GM18870 (cell line): ENCODE measurements at regions not wholly inside any gene's neighbourhood (a gene's known extent, or its start where the extent isn't known, plus 50 kb on each side); places are given as distances from the start of the nearest gene placed in this dataset.
"Not testable (repeated sequence)": the region's sequence is repeated elsewhere in the genome, so short reads cannot be mapped to it uniquely, and the experiment has no call there.

Experiments used
- ATAC-seq: cut with Tn5 transposase; IDR thresholded peaks from one replicate; pipeline ENCODE4 v1.9.1; 2021; ENCODE audit warnings: moderate library complexity; ENCODE audit not compliant: unreplicated experiment

DNA sequence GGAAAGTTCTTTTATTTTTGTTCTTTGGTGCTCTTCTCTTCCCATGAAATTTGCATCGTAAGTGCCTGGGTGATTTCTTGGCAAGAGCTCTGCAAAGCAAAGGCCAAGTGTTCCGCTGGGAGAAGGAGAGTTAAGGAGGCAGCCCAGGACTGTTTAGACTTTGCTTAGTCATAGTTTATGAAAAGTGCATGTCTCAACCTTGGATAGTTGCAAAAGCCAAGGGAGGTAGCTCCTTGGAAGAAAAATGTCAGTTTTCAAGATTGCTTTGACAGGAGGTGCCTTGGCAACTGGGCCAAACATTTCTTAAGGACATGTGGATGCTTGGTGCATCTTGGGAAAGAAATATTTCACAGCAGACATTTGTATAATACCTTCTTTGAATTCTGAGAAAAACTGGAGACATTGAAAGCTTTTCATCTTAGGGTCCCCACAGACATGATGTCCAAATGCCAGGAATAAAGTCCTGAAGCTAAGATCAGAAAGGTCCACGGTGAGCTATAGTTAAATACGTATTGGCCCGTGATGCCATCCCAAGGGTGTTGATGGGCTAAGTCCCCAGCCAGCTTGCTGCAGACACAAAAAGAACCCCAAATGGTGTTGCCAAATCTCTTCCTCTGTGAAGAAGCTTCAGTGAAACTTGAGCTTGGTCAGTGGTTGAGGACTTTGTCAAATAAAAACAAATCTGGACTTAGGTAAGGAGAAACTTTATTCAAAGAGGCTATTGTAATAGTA lies 96.3 kb upstream of the THUMPD2 start:
- ATAC-seq, result no peak

DNA sequence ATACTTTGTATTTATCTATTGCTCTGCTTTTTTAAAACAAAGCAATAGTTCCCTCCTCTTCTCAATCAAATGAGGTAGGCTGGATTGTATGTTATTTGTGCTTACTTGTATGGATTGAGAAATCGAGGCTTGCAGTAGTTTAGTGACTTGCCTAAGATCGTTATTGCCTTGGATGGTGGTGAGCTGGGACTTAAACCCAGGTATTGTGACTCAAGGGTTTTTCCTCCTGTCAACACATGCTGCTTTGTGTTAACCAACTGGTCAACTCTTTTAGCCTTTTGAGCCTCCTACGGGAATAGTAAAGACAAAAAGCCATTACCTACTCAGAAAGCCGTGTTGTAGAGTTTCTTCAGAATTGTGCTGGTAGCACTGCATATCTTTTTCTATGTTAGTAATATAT lies 95.2 kb upstream of the THUMPD2 start:
- ATAC-seq, result no peak

DNA sequence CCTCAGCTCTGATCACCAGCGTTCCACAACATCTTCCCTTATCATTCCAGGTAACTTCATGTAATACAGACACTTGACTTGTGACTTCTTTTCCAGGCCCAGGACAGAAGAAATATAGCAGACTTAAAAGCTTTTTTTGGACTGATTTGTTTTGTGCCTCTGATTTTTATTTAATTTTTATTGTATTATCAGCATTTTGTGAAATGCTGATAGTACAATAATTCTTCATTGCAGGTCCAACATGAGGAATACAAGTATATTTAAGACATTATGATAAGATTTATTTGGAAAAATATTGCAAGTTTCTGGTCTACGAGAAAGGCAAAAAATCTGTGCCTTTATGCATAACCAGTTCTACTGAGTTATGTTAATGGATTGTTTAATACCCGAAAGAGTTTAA lies 94.5 kb upstream of the THUMPD2 start:
- ATAC-seq, result no peak

DNA sequence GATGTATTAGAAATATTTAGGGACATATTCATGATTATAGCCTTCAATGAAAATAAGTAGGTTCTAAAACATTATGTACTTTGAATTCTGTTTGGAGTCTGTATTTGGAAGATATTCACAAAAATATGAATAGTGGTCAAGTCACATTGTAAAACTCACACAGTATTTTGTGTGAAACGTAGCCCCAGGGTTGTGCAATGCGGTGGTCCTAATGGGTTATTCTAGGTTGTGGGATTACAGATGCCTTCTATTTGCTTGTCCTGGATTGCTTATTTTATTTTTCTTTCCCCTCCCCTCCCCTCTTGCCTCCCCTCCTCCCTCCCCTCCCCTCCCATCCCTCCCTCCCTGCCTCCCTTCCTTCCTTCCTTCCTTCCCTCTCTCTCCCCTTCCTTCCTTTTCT lies 93.7 kb upstream of the THUMPD2 start:
- ATAC-seq, result no peak

DNA sequence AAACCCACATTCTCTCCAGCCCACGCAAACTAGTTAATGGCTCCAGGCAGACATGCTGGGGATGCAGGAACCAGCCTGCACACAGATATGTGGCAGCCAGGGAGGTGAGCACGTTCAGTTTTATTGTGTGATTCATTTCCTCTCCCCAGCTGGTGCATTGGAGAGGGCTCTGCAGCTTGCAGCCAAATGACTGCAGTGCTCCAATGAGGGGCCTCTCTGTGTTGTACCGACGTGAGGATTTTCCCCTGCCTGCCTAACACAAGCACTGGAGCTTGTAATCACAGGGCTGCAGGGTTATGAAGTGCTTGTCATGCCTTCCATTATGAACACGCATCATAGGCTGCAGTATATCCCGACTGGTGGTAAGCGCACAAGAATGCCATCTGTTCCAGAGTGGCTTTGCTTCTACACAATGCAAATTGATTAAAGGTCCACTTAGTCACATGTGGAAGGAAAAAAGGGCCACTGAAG lies 92.3 kb upstream of the THUMPD2 start:
- ATAC-seq, result no peak

DNA sequence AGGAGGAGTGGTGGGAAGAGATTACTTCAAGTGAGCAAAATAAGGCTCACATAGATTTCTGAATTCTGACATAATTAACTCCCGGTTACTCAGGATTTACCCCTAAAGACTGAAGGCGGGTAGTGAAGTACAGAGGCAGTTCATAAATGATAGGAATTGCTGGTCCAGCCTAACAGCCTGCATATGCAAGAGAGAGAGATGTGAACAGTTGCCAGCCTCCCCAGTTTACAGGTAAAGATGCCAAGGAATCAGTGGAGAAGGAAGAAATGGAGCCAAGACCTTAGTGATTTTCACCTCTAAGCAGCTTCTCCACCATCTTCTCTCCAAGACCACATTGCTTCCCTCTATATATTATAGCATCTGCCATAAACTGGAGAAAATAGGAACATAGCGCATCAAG lies 91.8 kb upstream of the THUMPD2 start:
- no peak for ATAC-seq

DNA sequence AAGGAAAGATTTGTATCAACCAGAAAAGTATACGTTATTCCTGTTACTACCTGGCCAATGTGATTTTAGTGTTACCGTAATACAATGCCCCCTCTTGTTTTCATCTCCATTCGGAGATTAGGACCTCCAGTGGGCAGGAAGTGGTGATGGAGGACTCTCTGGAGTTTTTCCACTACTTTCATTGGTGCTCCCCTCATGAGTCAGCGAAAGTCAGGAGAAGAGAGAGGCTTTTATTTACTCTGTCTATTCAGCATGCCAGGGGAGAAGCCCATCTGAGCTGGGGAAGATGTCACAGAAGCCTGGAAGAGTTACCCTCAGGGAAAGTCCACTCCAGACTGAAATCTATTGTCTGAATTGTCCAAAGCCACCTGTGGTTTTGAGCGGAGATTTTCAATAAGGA lies 88.2 kb upstream of the THUMPD2 start:
- ATAC-seq, result no peak

DNA sequence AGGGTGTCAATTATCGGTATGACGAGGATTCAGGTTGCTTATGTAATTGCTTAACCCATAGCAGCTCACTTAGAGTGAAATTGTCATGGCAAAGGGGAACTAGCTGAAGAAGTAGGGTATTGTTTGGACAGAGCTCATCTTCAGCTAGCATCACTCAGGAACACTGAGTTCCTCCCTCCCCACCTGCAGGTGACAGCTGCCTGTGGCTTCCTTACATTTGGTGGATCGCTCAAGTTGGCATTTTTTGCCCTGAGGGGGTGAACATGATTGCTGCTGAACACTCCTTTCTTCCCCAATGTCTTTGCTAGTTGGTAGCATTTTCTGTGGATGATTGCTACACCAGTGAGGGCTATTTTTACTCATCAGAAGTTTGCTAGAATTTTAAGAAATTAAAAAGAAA lies 86.7 kb upstream of the THUMPD2 start:
- no peak for ATAC-seq

DNA sequence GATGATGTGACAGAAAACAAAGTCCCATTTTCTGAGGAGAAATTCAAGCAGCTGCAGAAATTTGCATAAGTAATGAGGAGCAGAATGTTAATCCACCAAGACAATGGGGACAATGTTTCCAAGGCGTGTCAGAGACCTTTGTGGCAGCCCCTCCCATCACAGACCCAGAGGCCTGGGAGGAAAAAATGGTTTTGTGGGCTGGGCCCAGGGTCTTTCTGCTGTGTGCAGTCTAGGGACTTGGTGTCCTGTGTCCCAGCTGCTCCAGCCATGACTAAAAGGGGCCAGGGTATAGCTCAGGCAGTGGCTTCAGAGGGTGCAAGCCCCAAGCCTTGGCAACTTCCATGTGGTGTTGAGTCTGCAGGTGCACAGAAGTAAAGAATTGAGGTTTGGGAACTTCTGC lies 84.6 kb upstream of the THUMPD2 start:
- ATAC-seq, result not testable (repeated sequence)

DNA sequence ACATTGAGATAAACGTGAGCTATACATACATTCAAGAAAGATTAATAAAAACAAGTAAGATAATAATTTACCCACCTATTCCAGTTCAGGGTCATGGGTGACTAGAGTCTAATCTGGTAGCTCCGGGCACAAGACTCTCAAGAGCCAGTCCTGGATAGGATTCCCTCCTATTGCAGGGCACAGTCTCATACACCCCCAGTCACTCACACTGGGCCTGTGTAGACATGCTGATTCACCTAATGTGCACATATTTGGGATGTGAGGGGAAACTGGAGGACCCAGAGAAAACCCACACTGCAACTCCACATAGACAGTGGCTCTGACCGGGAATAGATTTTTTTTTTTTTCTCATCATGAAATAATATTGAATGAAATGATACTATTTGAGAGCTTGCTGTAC lies 81.5 kb upstream of the THUMPD2 start:
- no peak for ATAC-seq

DNA sequence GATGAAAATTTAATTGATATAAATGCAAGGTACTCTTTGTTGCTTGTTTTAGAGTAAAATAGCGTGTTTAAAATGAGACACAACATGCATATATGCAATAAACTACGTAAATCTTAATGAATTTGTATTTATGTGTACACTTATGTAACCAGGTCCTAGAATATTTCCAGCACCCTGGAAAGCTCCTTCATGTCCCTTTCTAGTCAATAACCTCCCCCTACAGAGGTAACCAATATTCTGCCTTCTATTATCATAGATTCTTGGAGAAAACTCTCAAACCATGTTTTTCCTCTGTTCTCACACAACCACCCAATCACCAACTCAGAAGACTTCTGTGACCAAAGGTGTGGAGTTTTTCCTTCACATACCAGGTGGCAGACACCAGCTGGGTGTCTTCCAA lies 79.6 kb upstream of the THUMPD2 start:
- no peak for ATAC-seq

DNA sequence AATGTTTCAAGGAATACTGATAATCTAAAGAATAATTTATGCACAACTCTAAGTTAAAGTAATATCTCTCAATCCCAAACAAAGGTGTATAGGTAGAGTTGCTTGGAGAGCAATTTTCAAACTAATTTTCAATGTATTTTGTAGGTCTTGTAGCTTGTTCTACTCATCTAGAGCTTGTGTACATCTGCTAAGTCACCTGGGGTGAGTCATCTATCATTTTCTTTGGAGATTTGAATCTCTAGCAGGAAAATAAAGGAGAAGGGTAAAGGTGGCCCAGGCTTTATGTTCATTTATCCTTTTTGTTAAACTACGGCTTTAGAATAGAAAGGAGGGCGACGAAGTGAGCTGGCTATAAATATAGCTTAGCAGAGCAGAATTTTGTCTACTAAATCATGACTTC lies 76.8 kb upstream of the THUMPD2 start:
- ATAC-seq, result no peak

DNA sequence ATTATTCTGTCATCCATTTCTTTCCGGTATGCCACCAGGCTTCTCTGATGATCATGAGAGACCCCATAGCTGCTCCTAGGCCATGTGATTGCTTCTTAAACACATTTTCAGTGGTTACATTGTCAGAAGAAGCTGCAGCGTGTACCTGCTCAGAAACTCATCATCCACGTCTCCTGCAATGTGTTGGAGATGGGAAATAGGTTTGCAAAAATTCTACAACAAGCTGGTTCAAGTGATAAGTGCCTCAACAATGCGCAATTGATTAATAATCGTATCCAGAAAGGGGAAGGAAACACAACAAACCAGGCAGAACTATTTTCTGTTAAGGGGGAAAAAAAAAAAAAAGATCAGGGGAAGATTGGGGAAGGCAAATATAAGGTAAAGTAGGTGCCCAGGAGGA lies 75.7 kb upstream of the THUMPD2 start:
- no peak for ATAC-seq

DNA sequence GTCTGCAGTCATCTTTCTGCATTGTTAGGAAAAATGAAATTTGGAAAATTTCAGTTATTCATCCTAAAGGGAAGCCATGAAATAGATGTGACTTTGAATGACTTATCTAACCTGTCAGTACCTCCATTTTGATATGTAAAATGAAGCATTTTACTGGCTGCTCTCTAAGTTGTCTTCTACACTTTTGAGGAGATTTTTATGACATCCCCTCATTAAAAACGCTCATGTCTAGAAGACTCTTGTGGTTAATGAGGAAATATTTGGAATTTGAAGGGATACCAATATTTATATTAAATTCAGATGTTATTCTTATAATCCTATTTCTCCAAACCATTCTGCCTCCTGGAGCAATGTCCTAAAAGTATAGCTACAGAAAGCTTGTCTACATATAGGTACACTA lies 73.8 kb upstream of the THUMPD2 start:
- ATAC-seq, result no peak

DNA sequence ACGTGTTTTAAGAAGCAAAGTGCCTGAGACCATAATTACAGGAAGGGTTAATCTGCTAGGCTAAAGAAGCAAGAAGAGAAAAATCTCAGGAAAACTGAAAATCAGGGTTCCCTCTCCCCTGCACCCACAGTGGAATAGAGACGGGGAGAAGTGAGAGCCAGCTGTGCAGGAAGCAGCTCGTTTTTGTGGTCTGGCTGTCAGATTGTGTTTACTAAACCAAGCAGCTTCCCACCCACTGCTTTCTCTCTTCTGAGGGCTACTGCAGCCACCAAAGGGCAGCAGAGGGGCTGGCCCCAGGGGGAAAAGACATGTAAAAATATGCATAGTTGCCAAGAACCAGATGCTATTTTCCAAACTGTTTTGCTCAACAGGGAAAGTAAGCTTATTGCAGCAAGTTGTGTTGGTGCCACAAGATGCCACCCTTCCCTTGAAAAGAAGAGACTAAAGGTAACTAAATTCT lies 72.6 kb upstream of the THUMPD2 start:
- ATAC-seq, result peak; percentile 66

DNA sequence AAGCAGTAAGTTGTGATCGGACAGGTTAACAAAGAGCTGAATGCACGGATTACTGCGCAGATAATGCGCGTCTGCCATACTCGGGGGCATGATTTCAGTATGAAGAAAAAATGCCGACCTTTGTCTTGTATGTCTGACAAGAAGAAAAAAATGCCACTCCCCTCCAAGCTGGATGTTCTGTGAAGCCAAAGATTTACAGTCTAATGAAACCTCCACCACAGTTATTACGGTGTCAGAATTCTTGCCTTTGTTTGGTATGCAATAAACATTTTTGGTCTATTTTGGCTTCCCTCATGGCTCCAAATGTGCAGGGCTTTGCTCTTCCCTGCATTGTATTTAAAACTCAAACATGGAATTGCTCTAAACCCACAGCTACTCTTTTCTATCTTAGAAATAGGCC lies 72.2 kb upstream of the THUMPD2 start:
- ATAC-seq, result no peak

DNA sequence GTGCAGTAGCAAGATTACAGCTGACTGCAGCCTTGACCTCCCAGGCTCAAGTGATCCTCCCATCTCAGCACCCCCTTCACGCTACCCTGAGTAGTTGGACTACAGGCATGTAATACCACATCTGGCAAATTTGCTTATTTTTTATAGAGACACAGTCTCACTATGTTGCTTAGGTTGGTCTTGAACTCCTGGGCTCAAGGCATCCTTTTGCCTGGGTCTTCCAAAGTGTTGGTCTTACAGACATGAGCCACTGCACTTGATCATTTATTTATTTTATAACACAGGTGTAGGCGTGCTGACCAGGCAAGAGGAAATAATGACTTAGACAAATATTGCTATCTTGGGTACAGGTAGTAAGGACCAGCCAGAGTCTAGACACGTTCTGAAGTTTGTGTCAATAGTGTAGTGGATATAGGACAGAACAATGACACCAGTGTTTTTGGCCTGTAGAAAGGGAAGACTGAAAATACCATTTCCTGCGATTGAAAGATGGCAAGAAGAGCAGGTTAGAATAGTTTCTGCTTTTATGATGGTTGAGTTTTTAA lies 71.0 kb upstream of the THUMPD2 start:
- ATAC-seq, result no peak

DNA sequence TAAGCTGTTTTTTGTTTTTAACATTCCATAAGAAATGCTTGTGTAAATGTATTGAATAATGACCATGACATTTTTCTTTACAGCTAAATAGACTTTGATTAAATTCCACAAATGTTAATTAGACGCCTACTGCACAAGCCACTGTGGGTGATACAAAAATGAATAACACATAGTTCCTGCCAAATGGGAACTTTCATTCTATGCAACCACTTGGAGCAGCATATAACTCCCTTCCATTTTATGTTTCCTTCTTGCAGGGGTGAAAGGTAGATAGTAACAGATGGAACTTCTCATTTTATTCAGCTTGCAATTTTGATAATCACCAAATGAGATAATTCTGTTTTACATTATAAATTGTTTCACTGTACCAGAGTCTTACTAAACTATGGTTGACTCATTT lies 70.0 kb upstream of the THUMPD2 start:
- no peak for ATAC-seq

DNA sequence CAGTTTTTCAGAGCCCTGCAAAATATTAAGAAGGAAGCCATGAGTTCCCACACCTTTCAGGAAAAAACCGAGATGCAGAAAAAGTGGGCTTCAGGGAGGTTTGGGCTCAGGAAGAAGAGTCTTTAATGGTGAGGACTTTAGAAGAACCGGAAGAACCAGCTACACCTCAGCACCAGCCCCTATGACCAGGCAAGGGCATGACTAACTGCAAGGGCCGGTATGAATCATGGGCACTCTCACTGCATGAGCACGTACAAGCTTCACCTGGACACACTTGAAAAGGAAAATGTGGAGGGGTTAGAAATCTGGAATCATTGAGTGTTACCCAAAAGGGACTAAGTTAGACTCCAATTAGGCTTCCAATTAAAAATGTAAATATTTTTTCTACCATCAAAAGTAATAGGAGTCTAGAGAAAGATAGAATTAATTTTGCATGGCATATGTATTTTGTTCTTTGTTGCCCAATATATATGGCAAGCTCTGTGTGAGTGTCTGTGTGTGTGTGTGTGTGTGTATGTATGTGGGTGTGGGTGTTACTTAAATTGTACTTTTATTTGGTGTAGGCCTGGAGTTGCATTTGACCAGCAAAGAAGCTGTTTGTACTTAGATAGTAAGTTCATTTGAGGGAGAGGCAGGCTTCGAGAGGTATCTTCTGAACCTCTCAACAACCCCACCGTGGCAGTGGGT lies 66.5 kb upstream of the THUMPD2 start:
- ATAC-seq, result no peak

DNA sequence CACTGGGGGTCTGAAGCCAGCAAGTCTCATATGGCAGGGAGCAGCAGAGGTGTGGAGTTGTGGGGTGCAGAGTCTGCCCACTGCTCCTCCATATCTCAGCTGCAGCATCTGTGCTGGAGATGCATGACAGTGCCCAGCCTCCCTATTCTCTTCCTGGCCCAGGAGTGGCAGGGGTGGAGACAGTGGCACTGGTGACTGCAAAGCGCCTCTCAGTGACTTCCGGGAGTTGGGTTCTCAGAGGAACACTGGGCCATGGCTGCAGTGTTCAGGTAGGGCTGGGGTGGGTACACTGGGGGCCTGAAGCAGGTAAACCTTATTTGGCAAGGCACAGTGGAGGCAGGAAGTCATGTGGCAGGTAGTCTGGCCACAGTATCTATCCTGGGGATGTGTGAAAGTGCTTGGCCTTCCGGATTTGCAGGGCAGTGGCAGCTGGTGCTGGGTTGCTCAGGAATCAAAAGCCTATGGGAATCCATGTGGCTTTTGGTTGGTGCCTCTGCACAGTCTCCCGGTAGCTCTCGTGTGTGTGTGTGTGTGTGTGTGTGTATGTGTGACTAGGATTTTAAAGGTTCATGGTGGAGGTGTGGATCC lies 60.3 kb upstream of the THUMPD2 start:
- ATAC-seq, result no peak

DNA sequence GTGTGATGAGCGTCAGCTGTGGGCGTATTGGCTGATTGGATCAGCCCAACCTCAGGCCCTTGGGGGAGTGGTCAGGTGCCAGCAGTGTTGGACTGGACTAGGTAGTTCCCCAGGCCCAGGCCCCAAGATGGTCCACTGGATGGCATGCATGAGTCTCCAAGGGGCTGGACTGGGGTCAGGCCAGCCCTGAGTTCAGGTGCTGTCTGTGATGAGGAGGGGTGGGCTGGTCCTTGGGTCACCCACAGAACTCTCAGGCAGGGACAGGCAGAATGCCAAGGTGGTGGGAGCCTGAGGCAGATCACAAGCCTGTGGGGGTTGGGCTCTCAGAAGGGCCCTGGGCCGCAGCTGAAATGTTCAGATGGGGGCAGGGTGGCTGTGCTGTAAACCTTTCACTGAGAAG lies 59.5 kb upstream of the THUMPD2 start:
- no peak for ATAC-seq

DNA sequence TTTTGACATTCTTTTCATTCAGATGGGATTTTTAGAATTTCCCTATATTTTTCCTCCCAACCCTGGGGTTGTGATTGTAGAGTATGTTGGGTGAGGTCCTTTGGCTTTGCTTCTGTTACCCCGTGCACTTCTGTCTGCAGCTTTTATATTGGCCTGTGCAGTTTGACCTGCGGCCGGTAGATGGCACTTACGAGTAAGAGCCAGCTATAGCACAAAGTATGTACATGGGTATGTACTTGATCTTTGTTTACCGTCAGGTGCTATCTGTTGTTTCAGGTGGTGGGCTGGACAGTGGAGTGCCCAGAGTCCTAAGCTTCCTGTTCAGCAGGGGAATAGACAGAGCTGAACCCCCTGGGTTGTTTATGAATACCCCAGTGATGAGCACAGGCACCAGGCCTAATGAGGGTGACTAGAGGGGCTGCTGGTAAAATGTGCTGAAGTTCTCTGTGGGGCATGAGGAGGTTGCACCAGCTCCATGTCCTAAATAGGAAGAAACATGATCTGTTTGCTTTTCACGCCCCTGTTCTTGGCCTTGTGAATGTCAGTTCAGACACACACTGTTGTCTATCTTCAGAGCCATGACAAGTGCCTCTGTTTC lies 58.9 kb upstream of the THUMPD2 start:
- ATAC-seq, result peak; percentile 86
